SK-N-MC (cell line): ENCODE measurements at regions not wholly inside any gene's neighbourhood (a gene's known extent, or its start where the extent isn't known, plus 50 kb on each side); places are given as distances from the start of the nearest gene placed in this dataset.

Experiments
- EZH2 ChIP-seq: fragments of 200-600 bp; sonication (generic); IDR thresholded peaks from one replicate; pipeline ENCODE4 v1.6.1; 2017; ENCODE audit warnings: antibody characterized with exemption
- POLR2AphosphoS5 ChIP-seq: IDR thresholded peaks from 2 replicates; pipeline ENCODE4 v1.6.1; 2012; ENCODE audit warnings: mild to moderate bottlenecking, low read depth, low read length, borderline replicate concordance

GRCh38 chr13:24938966-24939365 lies 157.0 kb upstream of the PABPC3 start:
- no peak for TF ChIP-seq POLR2AphosphoS5
- TF ChIP-seq EZH2: no peak
